Upper lobe of left lung (tissue), 4 donors: ENCODE measurements at regions not wholly inside any gene's neighbourhood (a gene's known extent, or its start where the extent isn't known, plus 50 kb on each side); places are given as distances from the start of the nearest gene placed in this dataset.
"Not testable (repeated sequence)": the region's sequence is repeated elsewhere in the genome, so short reads cannot be mapped to it uniquely, and the experiment has no call there.

Source experiments
- CTCF ChIP-seq, 6 experiments: fragments of 450-650 bp in 4 of 6; fragments of 200-600 bp in 2 of 6; sonication (generic) in 2 of 6; IDR thresholded peaks; one replicate each; pipeline ENCODE4 v1.5.1; 2016 to 2019; ENCODE audit warnings: antibody characterized with exemption in 6 of 6
- POLR2A ChIP-seq, 4 donors: fragments of 450-650 bp; IDR thresholded peaks; one replicate each; pipeline ENCODE4 v1.5.1; 2016 to 2017; ENCODE audit warnings: antibody characterized with exemption in 4 of 4, mild to moderate bottlenecking in 2 of 4
- POLR2AphosphoS5 ChIP-seq, 2 donors: sonication (generic); formaldehyde crosslinking; IDR thresholded peaks; one replicate each; pipeline ENCODE4 v1.5.1; 2017; ENCODE audit warnings: antibody characterized with exemption in 2 of 2

GRCh38 chr3:143180860-143181259 lies 61.3 kb downstream of the CHST2 start:
- TF ChIP-seq POLR2A, CTCF, POLR2AphosphoS5 (IDR thresholded peaks at IDR 0.05): not testable (repeated sequence)
